ENCODE measurements at regions not wholly inside any gene's neighbourhood (a gene's known extent, or its start where the extent isn't known, plus 50 kb on each side); places are given as distances from the start of the nearest gene placed in this dataset.

- H3K4me2 ChIP-seq (ENCODE audit: low read length), result no peak overlapping the region
- H3K4me1 ChIP-seq (ENCODE audit: insufficient read depth, low read length, severe bottlenecking), result no peaks in the 10 kb centered on the region
- H3K9me3 ChIP-seq (ENCODE audit: low read length), result no peaks in the 10 kb centered on the region
- no peaks in the 10 kb centered on the region for H3F3A ChIP-seq (ENCODE audit: insufficient read depth, low read length)
- H3K36me3 ChIP-seq (ENCODE audit: insufficient read depth, low read length), result no peaks in the 10 kb centered on the region
- H3K4me3 ChIP-seq (ENCODE audit: low read depth, low read length, poor library complexity, severe bottlenecking), result no peak overlapping the region
- no peaks in the 10 kb centered on the region for H4K20me1 ChIP-seq (ENCODE audit: insufficient read depth, low read length)
- no peak overlapping the region for H2AFZ ChIP-seq (ENCODE audit: low read length)
- no peaks in the 10 kb centered on the region for H3K9me2 ChIP-seq (ENCODE audit: low read depth, low read length)
- no peak overlapping the region for H3K9ac ChIP-seq (ENCODE audit: low read length)
- H3K27ac ChIP-seq (ENCODE audit: low read depth, low read length, poor library complexity, severe bottlenecking), result no peak overlapping the region
- H3K79me2 ChIP-seq (ENCODE audit: insufficient read depth, low read length), result no peaks in the 10 kb centered on the region
- H3K27me3 ChIP-seq (ENCODE audit: insufficient read depth, low read length), result peaks cover 8% of the 10 kb centered on the region; the same call in 1 of the 2 replicates
- TF ChIP-seq EZH2 (IDR thresholded peaks at IDR 0.05; ENCODE audit: borderline replicate concordance, low read length) (no peak), CTCF (IDR thresholded peaks at IDR 0.05; ENCODE audit: low read length) (no peak)
Measured at GRCh38 chr7:132063800-132064199, 507.4 kb upstream of the PODXL start.

GRCh38 chr7:132061937-132062336 is 505.5 kb upstream of the PODXL start:
- TF ChIP-seq EZH2 (IDR thresholded peaks at IDR 0.05; ENCODE audit: borderline replicate concordance, low read length) (no peak), CTCF (IDR thresholded peaks at IDR 0.05; ENCODE audit: low read length) (no peak)

GRCh38 chr7:132059141-132059540 is 502.7 kb upstream of the PODXL start:
- H3K9me2 ChIP-seq (ENCODE audit: low read depth, low read length), result no peaks in the 10 kb centered on the region
- no peaks in the 10 kb centered on the region for H3K4me1 ChIP-seq (ENCODE audit: insufficient read depth, low read length, severe bottlenecking)
- H3K27me3 ChIP-seq (ENCODE audit: insufficient read depth, low read length), result no peaks in the 10 kb centered on the region; the same call in 1 of the 2 replicates
- no peaks in the 10 kb centered on the region for H3K9me3 ChIP-seq (ENCODE audit: low read length)
- no peak overlapping the region for H3K27ac ChIP-seq (ENCODE audit: low read depth, low read length, poor library complexity, severe bottlenecking)
- no peaks in the 10 kb centered on the region for H3F3A ChIP-seq (ENCODE audit: insufficient read depth, low read length)
- no peak for TF ChIP-seq CTCF (IDR thresholded peaks at IDR 0.05; ENCODE audit: low read length)
- TF ChIP-seq EZH2 (IDR thresholded peaks at IDR 0.05; ENCODE audit: borderline replicate concordance, low read length), result no peak
- no peaks in the 10 kb centered on the region for H4K20me1 ChIP-seq (ENCODE audit: insufficient read depth, low read length)
- H3K4me3 ChIP-seq (ENCODE audit: low read depth, low read length, poor library complexity, severe bottlenecking), result no peak overlapping the region
- no peaks in the 10 kb centered on the region for H3K79me2 ChIP-seq (ENCODE audit: insufficient read depth, low read length)
- H3K9ac ChIP-seq (ENCODE audit: low read length), result no peak overlapping the region
- H3K36me3 ChIP-seq (ENCODE audit: insufficient read depth, low read length), result no peaks in the 10 kb centered on the region
- H3K4me2 ChIP-seq (ENCODE audit: low read length), result no peak overlapping the region
- H2AFZ ChIP-seq (ENCODE audit: low read length), result no peak overlapping the region

More at GRCh38 chr7:132061937-132062336, 505.5 kb upstream of the PODXL start:
- Histone ChIP-seq H3K4me2 (ENCODE audit: low read length) (no peak overlapping the region), H3K9me3 (ENCODE audit: low read length) (no peaks in the 10 kb centered on the region), H3K27ac (ENCODE audit: low read depth, low read length, poor library complexity, severe bottlenecking) (no peak overlapping the region), H3F3A (ENCODE audit: insufficient read depth, low read length) (no peaks in the 10 kb centered on the region), H2AFZ (ENCODE audit: low read length) (no peak overlapping the region), H4K20me1 (ENCODE audit: insufficient read depth, low read length) (no peaks in the 10 kb centered on the region), H3K4me1 (ENCODE audit: insufficient read depth, low read length, severe bottlenecking) (no peaks in the 10 kb centered on the region), H3K4me3 (ENCODE audit: low read depth, low read length, poor library complexity, severe bottlenecking) (no peak overlapping the region), H3K36me3 (ENCODE audit: insufficient read depth, low read length) (no peaks in the 10 kb centered on the region), H3K79me2 (ENCODE audit: insufficient read depth, low read length) (no peaks in the 10 kb centered on the region), H3K27me3 (ENCODE audit: insufficient read depth, low read length) (peaks cover 8% of the 10 kb centered on the region; the same call in 1 of the 2 replicates), H3K9ac (ENCODE audit: low read length) (no peak overlapping the region), H3K9me2 (ENCODE audit: low read depth, low read length) (no peaks in the 10 kb centered on the region)
